ENCODE measurements at regions not wholly inside any gene's neighbourhood (a gene's known extent, or its start where the extent isn't known, plus 50 kb on each side); places are given as distances from the start of the nearest gene placed in this dataset.

- Histone ChIP-seq H3K36me3 (replicated peaks in 1 of 2; ENCODE audit: control insufficient read depth in 1 of 2, insufficient read depth in 2 of 2, low read length in 1 of 2) (no peaks in the 10 kb centered on the region), H3K27me3 (ENCODE audit: insufficient read depth) (no peaks in the 10 kb centered on the region), H3F3A (replicated peaks; ENCODE audit: insufficient read depth) (no peaks in the 10 kb centered on the region), H3K9me3 (no peaks in the 10 kb centered on the region), H3K27ac (ENCODE audit: low read depth in 2 of 2, low read length in 1 of 2) (no peak overlapping the region), H4K20me1 (ENCODE audit: insufficient read depth) (no peaks in the 10 kb centered on the region), H3K9me2 (no peaks in the 10 kb centered on the region), H3K4me3 (ENCODE audit: low read depth in 2 of 2, low read length in 1 of 2) (no peak overlapping the region), H2AFZ (ENCODE audit: low read depth) (no peak overlapping the region), H3K4me1 (ENCODE audit: control insufficient read depth in 1 of 2, insufficient read depth in 2 of 2, low read depth in 1 of 2, low read length in 1 of 2) (0 out of 4 replicates have a peak, but pooled peaks cover 0 to 3% of the 10 kb centered on the region in 2 experiments), H3K4me2 (no peak overlapping the region), H3K79me2 (ENCODE audit: insufficient read depth) (no peaks in the 10 kb centered on the region), H3K9ac (no peak overlapping the region)
- no peak for TF ChIP-seq RFX5 (IDR thresholded peaks at IDR 0.05; ENCODE audit: low read length)
- DNase-seq: no peak
- ChIA-PET CTCF (no interaction called here), POLR2A (no interaction called here)
- 85% methylated on average over 6 of the region's 6 CpGs for WGBS (ENCODE audit: low lambda C conversion rate)
Observed at GRCh38 chr5:58016358-58016757, 443.5 kb downstream of the PLK2 start.

GRCh38 chr5:58015175-58015574 is 444.7 kb downstream of the PLK2 start:
- ChIA-PET POLR2A (no interaction called here), CTCF (no interaction called here)
- 75% methylated on average over 3 of the region's 3 CpGs for WGBS (ENCODE audit: low lambda C conversion rate)
- TF ChIP-seq IRF3 (IDR thresholded peaks at IDR 0.05; ENCODE audit: low read depth, low read length) (no peak), FOSL2 (IDR thresholded peaks at IDR 0.05; ENCODE audit: borderline replicate concordance, low read depth) (no peak), GABPA (IDR thresholded peaks at IDR 0.05; ENCODE audit: low read depth) (no peak), EP300 (IDR thresholded peaks at IDR 0.05; ENCODE audit: borderline replicate concordance in 1 of 2, low read depth in 1 of 2, low read length in 1 of 2) (no peak), MAX (IDR thresholded peaks at IDR 0.05; ENCODE audit: low read depth) (no peak), ELF1 (IDR thresholded peaks at IDR 0.05) (no peak), JUND (IDR thresholded peaks at IDR 0.05) (no peak), GATA2 (CRISPR knock-in tag; IDR thresholded peaks at IDR 0.05) (no peak)
- Histone ChIP-seq H4K20me1 (ENCODE audit: insufficient read depth) (no peaks in the 10 kb centered on the region), H3K9me2 (no peaks in the 10 kb centered on the region), H3K36me3 (replicated peaks in 1 of 2; ENCODE audit: control insufficient read depth in 1 of 2, insufficient read depth in 2 of 2, low read length in 1 of 2) (no peaks in the 10 kb centered on the region), H3K4me2 (no peak overlapping the region), H2AFZ (ENCODE audit: low read depth) (no peak overlapping the region), H3K9ac (no peak overlapping the region), H3F3A (replicated peaks; ENCODE audit: insufficient read depth) (no peaks in the 10 kb centered on the region), H3K27ac (ENCODE audit: low read depth in 2 of 2, low read length in 1 of 2) (no peak overlapping the region), H3K9me3 (no peaks in the 10 kb centered on the region), H3K79me2 (ENCODE audit: insufficient read depth) (no peaks in the 10 kb centered on the region), H3K4me1 (ENCODE audit: control insufficient read depth in 1 of 2, insufficient read depth in 2 of 2, low read depth in 1 of 2, low read length in 1 of 2) (0 out of 4 replicates have a peak, but pooled peaks cover 0 to 3% of the 10 kb centered on the region in 2 experiments), H3K27me3 (ENCODE audit: insufficient read depth) (no peaks in the 10 kb centered on the region), H3K4me3 (ENCODE audit: low read depth in 2 of 2, low read length in 1 of 2) (no peak overlapping the region)
- no peak for DNase-seq

GRCh38 chr5:58013542-58014258 is 446.2 kb downstream of the PLK2 start:
- WGBS (ENCODE audit: low lambda C conversion rate): 93% methylated on average over 9 of the region's 9 CpGs
- CTCF ChIA-PET: no interaction called here

More at GRCh38 chr5:58013542-58014258, 446.2 kb downstream of the PLK2 start:
- Histone ChIP-seq H4K20me1 (ENCODE audit: insufficient read depth) (no peaks in the 10 kb centered on the region), H3K9me2 (no peaks in the 10 kb centered on the region), H2AFZ (ENCODE audit: low read depth) (no peak overlapping the region), H3K27ac (ENCODE audit: low read depth in 2 of 2, low read length in 1 of 2) (no peak overlapping the region), H3F3A (replicated peaks; ENCODE audit: insufficient read depth) (no peaks in the 10 kb centered on the region), H3K36me3 (replicated peaks in 1 of 2; ENCODE audit: control insufficient read depth in 1 of 2, insufficient read depth in 2 of 2, low read length in 1 of 2) (no peaks in the 10 kb centered on the region), H3K9ac (no peak overlapping the region), H3K9me3 (no peaks in the 10 kb centered on the region), H3K4me3 (ENCODE audit: low read depth in 2 of 2, low read length in 1 of 2) (no peak overlapping the region), H3K79me2 (ENCODE audit: insufficient read depth) (no peaks in the 10 kb centered on the region), H3K4me1 (ENCODE audit: control insufficient read depth in 1 of 2, insufficient read depth in 2 of 2, low read depth in 1 of 2, low read length in 1 of 2) (0 out of 4 replicates have a peak, but pooled peaks cover 0 to 3% of the 10 kb centered on the region in 2 experiments), H3K4me2 (no peak overlapping the region), H3K27me3 (ENCODE audit: insufficient read depth) (no peaks in the 10 kb centered on the region)
- TF ChIP-seq EP300 (IDR thresholded peaks at IDR 0.05; ENCODE audit: borderline replicate concordance in 1 of 2, low read depth in 1 of 2, low read length in 1 of 2): no peak
- TF ChIP-seq MAX (IDR thresholded peaks at IDR 0.05; ENCODE audit: low read depth): no peak
- no peak for TF ChIP-seq YY1 (IDR thresholded peaks at IDR 0.05; ENCODE audit: low read depth)
- no peak for TF ChIP-seq SMC3 (IDR thresholded peaks at IDR 0.05; ENCODE audit: low read depth, low read length)
- no peak for TF ChIP-seq USF2 (IDR thresholded peaks at IDR 0.05; ENCODE audit: borderline replicate concordance, low read depth, low read length)
- no peak for TF ChIP-seq CHD2 (IDR thresholded peaks at IDR 0.05; ENCODE audit: low read length, partially characterized antibody)
- no peak for TF ChIP-seq RCOR1 (IDR thresholded peaks at IDR 0.05; ENCODE audit: low read length)
- no peak for TF ChIP-seq RAD21 (IDR thresholded peaks at IDR 0.05; ENCODE audit: low read length)
- no peak for TF ChIP-seq GATA2 (CRISPR knock-in tag; IDR thresholded peaks at IDR 0.05)
- no peak for TF ChIP-seq NFIC (IDR thresholded peaks at IDR 0.05; ENCODE audit: borderline replicate concordance)
- TF ChIP-seq FOXM1 (IDR thresholded peaks at IDR 0.05; ENCODE audit: low read depth): no peak
- no peak for TF ChIP-seq FOXJ3 (CRISPR knock-in tag; IDR thresholded peaks at IDR 0.05)
- no peak for TF ChIP-seq ZBTB33 (IDR thresholded peaks at IDR 0.05; ENCODE audit: borderline replicate concordance, low read depth)
- POLR2A ChIA-PET: no interaction called here
- no peak for DNase-seq
